HG03108 (cell line): ENCODE measurements at regions not wholly inside any gene's neighbourhood (a gene's known extent, or its start where the extent isn't known, plus 50 kb on each side); places are given as distances from the start of the nearest gene placed in this dataset.

ENCODE experiments used
- ATAC-seq: cut with Tn5 transposase; IDR thresholded peaks from one replicate; pipeline ENCODE4 v1.9.1; 2021; ENCODE audit warnings: moderate library complexity; ENCODE audit not compliant: unreplicated experiment

- ATAC-seq, result no peak
These were observed 131.4 kb upstream of the UBASH3B start for GRCh38 chr11:122523846-122524805.

- no peak for ATAC-seq
These were observed 133.9 kb upstream of the UBASH3B start for GRCh38 chr11:122521626-122522025.

GRCh38 chr11:122517403-122518379, 137.8 kb upstream of the UBASH3B start:
- ATAC-seq, result no peak

GRCh38 chr11:122516686-122517085, 138.8 kb upstream of the UBASH3B start:
- no peak for ATAC-seq

- no peak for ATAC-seq
These were observed 141.5 kb upstream of the UBASH3B start for GRCh38 chr11:122513997-122514396.

GRCh38 chr11:122513328-122513727, 142.2 kb upstream of the UBASH3B start:
- no peak for ATAC-seq

GRCh38 chr11:122512688-122513087, 142.8 kb upstream of the UBASH3B start:
- no peak for ATAC-seq

GRCh38 chr11:122509899-122510298, 145.6 kb upstream of the UBASH3B start:
- ATAC-seq, result no peak

GRCh38 chr11:122509091-122509490, 146.4 kb upstream of the UBASH3B start:
- ATAC-seq, result no peak

- ATAC-seq, result no peak
These were observed 150.1 kb upstream of the UBASH3B start for GRCh38 chr11:122505304-122506006.

- no peak for ATAC-seq
These were observed 161.3 kb upstream of the UBASH3B start for GRCh38 chr11:122494221-122494620.

GRCh38 chr11:122491509-122491908, 164.0 kb upstream of the UBASH3B start:
- no peak for ATAC-seq

GRCh38 chr11:122488892-122489706, 166.4 kb upstream of the UBASH3B start:
- ATAC-seq, result no peak

- no peak for ATAC-seq
These were observed 167.9 kb upstream of the UBASH3B start for GRCh38 chr11:122487669-122488068.

- ATAC-seq, result no peak
These were observed 168.6 kb upstream of the UBASH3B start for GRCh38 chr11:122486793-122487495.

GRCh38 chr11:122478986-122479385, 176.5 kb upstream of the UBASH3B start:
- no peak for ATAC-seq

GRCh38 chr11:122468965-122469364, 186.6 kb upstream of the UBASH3B start:
- no peak for ATAC-seq

- no peak for ATAC-seq
These were observed 192.0 kb upstream of the UBASH3B start for GRCh38 chr11:122463530-122463929.

GRCh38 chr11:122459064-122459463, 196.5 kb upstream of the UBASH3B start:
- no peak for ATAC-seq
